SK-N-SH (cell line): ENCODE measurements at regions not wholly inside any gene's neighbourhood (a gene's known extent, or its start where the extent isn't known, plus 50 kb on each side); places are given as distances from the start of the nearest gene placed in this dataset.
"Not testable (repeated sequence)": the region's sequence is repeated elsewhere in the genome, so short reads cannot be mapped to it uniquely, and the experiment has no call there.

ENCODE experiments used
- EP300 ChIP-seq, 2 experiments: IDR thresholded peaks; 2 replicates each; pipeline versions ENCODE4 v1.4.0 to v1.6.1; 2012; ENCODE audit warnings: borderline replicate concordance in 1 of 2, low read depth in 1 of 2, low read length in 1 of 2
- EZH2phosphoT487 ChIP-seq: fragments of 200-600 bp; sonication (generic); IDR thresholded peaks from 2 replicates; pipeline ENCODE4 v1.6.1; 2017; ENCODE audit warnings: low read depth, mixed run types, mild to moderate bottlenecking, antibody characterized with exemption, moderate library complexity, borderline replicate concordance
- GABPA ChIP-seq: IDR thresholded peaks from 2 replicates; pipeline ENCODE4 v1.4.0; 2012; ENCODE audit warnings: low read depth, mild to moderate bottlenecking
- PBX3 ChIP-seq: IDR thresholded peaks from 2 replicates; pipeline ENCODE4; 2012
- POLR2AphosphoS5 ChIP-seq: IDR thresholded peaks from 2 replicates; pipeline ENCODE4 v1.6.1; 2012; ENCODE audit warnings: low read depth, low read length
- REST ChIP-seq: IDR thresholded peaks from 2 replicates; pipeline ENCODE4 v1.6.1; 2012; ENCODE audit warnings: mild to moderate bottlenecking, low read depth, low read length, moderate library complexity
- SIN3A ChIP-seq: IDR thresholded peaks from 2 replicates; pipeline ENCODE4 v1.6.1; 2012; ENCODE audit warnings: low read depth, mild to moderate bottlenecking, low read length, moderate library complexity, borderline replicate concordance
- TCF12 ChIP-seq: IDR thresholded peaks from 2 replicates; pipeline ENCODE4 v1.4.0; 2012
- TF ChIP-seq, protein P1 (sequence below): fragments of 200-600 bp; sonication (generic); IDR thresholded peaks from 2 replicates; pipeline ENCODE4 v1.6.1; 2017; ENCODE audit warnings: antibody characterized with exemption, mild to moderate bottlenecking, moderate library complexity
- TF ChIP-seq, protein P2 (sequence below): IDR thresholded peaks from 2 replicates; pipeline ENCODE4 v1.4.0; 2012; ENCODE audit warnings: low read depth

GRCh38 chr1:101504106-101504505 is 267.3 kb downstream of the S1PR1 start:
- TF ChIP-seq REST; TCF12; GABPA; PBX3; POLR2AphosphoS5; SIN3A; EP300 (IDR thresholded peaks at IDR 0.05; ENCODE audit: borderline replicate concordance in 1 of 2, low read depth in 1 of 2, low read length in 1 of 2); EZH2phosphoT487: not testable (repeated sequence)
- TF ChIP-seq, protein P1, sequence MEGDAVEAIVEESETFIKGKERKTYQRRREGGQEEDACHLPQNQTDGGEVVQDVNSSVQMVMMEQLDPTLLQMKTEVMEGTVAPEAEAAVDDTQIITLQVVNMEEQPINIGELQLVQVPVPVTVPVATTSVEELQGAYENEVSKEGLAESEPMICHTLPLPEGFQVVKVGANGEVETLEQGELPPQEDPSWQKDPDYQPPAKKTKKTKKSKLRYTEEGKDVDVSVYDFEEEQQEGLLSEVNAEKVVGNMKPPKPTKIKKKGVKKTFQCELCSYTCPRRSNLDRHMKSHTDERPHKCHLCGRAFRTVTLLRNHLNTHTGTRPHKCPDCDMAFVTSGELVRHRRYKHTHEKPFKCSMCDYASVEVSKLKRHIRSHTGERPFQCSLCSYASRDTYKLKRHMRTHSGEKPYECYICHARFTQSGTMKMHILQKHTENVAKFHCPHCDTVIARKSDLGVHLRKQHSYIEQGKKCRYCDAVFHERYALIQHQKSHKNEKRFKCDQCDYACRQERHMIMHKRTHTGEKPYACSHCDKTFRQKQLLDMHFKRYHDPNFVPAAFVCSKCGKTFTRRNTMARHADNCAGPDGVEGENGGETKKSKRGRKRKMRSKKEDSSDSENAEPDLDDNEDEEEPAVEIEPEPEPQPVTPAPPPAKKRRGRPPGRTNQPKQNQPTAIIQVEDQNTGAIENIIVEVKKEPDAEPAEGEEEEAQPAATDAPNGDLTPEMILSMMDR, result not testable (repeated sequence)
- TF ChIP-seq, protein P2, sequence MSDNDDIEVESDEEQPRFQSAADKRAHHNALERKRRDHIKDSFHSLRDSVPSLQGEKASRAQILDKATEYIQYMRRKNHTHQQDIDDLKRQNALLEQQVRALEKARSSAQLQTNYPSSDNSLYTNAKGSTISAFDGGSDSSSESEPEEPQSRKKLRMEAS, result not testable (repeated sequence)
